ENCODE measurements at regions not wholly inside any gene's neighbourhood (a gene's known extent, or its start where the extent isn't known, plus 50 kb on each side); places are given as distances from the start of the nearest gene placed in this dataset.

DNA sequence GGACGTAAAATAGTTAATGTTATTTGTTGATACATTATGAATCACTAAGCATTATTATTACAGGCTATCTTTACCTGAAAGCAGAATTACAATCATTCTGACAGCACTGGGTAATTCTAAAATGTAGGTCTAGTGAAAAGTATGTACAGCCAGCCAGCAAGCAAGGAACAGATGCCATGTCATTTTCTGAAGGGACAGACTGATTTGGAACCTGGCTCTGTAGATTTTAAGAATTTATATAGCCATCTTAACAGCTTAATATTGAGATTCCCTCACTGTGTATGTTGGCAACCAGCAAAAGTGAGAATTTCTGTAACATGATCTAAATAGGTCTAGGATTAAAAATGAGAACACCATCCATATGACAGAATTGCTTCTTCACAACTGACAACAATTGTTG lies 359.4 kb downstream of the ZIC4 start:
- CTCF ChIA-PET (ENCODE audit: partially characterized antibody), result no interaction called here
- H3K4me1 Mint-ChIP-seq, result peaks cover 0 to 1% (median 0%) of the 10 kb centered on the region in 4 donors

DNA sequence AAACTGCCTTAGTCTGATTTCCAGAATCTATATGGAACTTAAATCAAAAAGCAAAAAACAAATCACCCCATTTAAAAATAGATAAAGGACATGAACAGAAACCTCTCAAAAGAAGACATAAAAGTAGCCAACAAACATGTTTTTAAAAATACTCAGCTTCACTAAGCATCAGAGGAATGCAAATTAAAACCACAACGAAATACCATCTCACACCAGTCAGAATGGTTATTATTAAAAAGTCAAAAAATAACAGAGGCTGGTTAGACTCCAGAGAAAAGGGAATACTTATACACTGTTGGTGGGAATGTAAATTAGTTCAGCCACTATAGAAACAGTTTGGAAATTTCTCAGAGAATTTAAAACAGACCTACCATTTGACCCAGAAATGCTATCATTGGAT lies 367.9 kb downstream of the ZIC4 start:
- H3K4me1 Mint-ChIP-seq, result no peaks in the 10 kb centered on the region
- Histone ChIP-seq H3K36me3 (ENCODE audit: insufficient read depth, low read length) (no peaks in the 10 kb centered on the region), H3K27me3 (ENCODE audit: insufficient read depth, low read length) (no peaks in the 10 kb centered on the region), H3K4me1 (ENCODE audit: insufficient read depth, low read length) (no peaks in the 10 kb centered on the region), H3K9me3 (ENCODE audit: control insufficient read depth in 1 of 2, low read length in 2 of 2) (peaks cover 0 to 4% of the 10 kb centered on the region in 2 donors), H3K4me3 (ENCODE audit: low read length in 2 of 2) (no peak overlapping the region), H3K27ac (ENCODE audit: low read depth, low read length) (no peak overlapping the region)
- H3K9me3 Mint-ChIP-seq, result peaks cover 0 to 12% (median 8%) of the 10 kb centered on the region in 8 donors
- ChIA-PET CTCF (ENCODE audit: partially characterized antibody) (no interaction called here), POLR2A (ENCODE audit: partially characterized antibody) (no interaction called here)
- intact Hi-C loops (cut with micrococcal nuclease), result no loop called here
- H3K4me3 Mint-ChIP-seq, result no peak overlapping the region
- no peaks in the 10 kb centered on the region for H3K36me3 Mint-ChIP-seq
- H3K27me3 Mint-ChIP-seq, result no peaks in the 10 kb centered on the region
- H3K27ac Mint-ChIP-seq, result no peak overlapping the region
- no peak for DNase-seq

More for the DNA sequence above, 359.4 kb downstream of the ZIC4 start:
- POLR2A ChIA-PET (ENCODE audit: partially characterized antibody), result no interaction called here
- H3K27me3 ChIP-seq (ENCODE audit: insufficient read depth, low read length), result no peaks in the 10 kb centered on the region
- no peaks in the 10 kb centered on the region for H3K9me3 ChIP-seq (ENCODE audit: control insufficient read depth in 1 of 2, low read length in 2 of 2)
- H3K36me3 ChIP-seq (ENCODE audit: insufficient read depth, low read length), result no peaks in the 10 kb centered on the region
- no peaks in the 10 kb centered on the region for H3K36me3 Mint-ChIP-seq
- DNase-seq, result no peak
- intact Hi-C loops (cut with micrococcal nuclease), result no loop called here
- H3K4me3 ChIP-seq (ENCODE audit: low read length in 2 of 2), result no peak overlapping the region
- peaks cover 2 to 24% (median 7%) of the 10 kb centered on the region in 8 donors for H3K9me3 Mint-ChIP-seq
- no peaks in the 10 kb centered on the region for H3K4me1 ChIP-seq (ENCODE audit: insufficient read depth, low read length)
- no peak overlapping the region for H3K4me3 Mint-ChIP-seq
- no peak overlapping the region for H3K27ac Mint-ChIP-seq
- no peaks in the 10 kb centered on the region for H3K27me3 Mint-ChIP-seq
- no peak overlapping the region for H3K27ac ChIP-seq (ENCODE audit: low read depth, low read length)

DNA sequence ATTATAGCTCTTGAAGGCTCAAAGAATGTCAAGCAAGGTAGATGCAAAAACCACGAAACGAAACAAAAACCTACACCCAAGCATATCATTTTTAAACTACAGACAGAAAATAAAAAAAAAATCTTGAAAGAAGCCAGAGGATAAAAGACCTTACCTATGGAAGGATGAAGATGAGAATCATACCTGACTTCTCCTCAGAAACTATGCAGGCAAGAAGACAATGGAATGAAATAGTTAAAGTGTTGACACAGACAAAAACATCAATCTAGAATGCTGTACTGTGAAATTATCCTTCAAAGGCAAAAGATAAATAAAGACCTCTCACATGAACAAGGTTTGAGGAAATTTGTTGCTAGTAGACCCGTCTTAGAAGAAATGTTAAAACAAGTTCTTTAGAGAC lies 372.0 kb downstream of the ZIC4 start:
- no peaks in the 10 kb centered on the region for H3K36me3 ChIP-seq (ENCODE audit: insufficient read depth, low read length)
- CTCF ChIA-PET (ENCODE audit: partially characterized antibody), result no interaction called here
- Mint-ChIP-seq H3K27ac (no peak overlapping the region), H3K27me3 (no peaks in the 10 kb centered on the region), H3K4me1 (no peaks in the 10 kb centered on the region), H3K4me3 (no peak overlapping the region), H3K36me3 (no peaks in the 10 kb centered on the region), H3K9me3 (peaks cover 0 to 18% (median 8%) of the 10 kb centered on the region in 8 donors)
- H3K27ac ChIP-seq (ENCODE audit: low read depth, low read length), result no peak overlapping the region
- intact Hi-C loops (cut with micrococcal nuclease), result no loop called here
- POLR2A ChIA-PET (ENCODE audit: partially characterized antibody), result no interaction called here
- H3K27me3 ChIP-seq (ENCODE audit: insufficient read depth, low read length), result no peaks in the 10 kb centered on the region
- H3K4me3 ChIP-seq (ENCODE audit: low read length in 2 of 2), result no peak overlapping the region
- no peak for DNase-seq
- H3K9me3 ChIP-seq (ENCODE audit: control insufficient read depth in 1 of 2, low read length in 2 of 2), result peaks cover 0 to 6% of the 10 kb centered on the region in 2 donors
- H3K4me1 ChIP-seq (ENCODE audit: insufficient read depth, low read length), result no peaks in the 10 kb centered on the region

DNA sequence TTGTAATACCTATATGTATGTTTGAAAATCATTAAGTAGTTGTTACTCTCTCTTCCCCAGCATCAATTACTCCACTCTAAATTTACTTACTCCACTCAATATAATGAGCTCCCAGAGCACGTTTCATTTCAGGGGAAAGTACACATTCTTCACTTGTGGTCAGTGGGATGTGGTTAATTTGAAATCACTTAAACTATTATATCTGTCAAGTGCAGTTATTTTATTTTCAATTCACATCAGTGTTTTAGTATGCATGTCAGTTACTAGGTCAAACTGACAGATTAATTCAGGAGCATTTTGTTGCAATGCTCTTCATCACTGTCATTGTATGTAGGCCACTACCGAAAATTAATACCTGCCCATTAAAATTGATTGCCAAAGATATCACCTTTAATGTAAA lies 376.1 kb downstream of the ZIC4 start:
- no peak overlapping the region for H3K4me3 Mint-ChIP-seq
- CTCF ChIA-PET (ENCODE audit: partially characterized antibody), result no interaction called here
- Histone ChIP-seq H3K4me1 (ENCODE audit: insufficient read depth, low read length) (no peaks in the 10 kb centered on the region), H3K27ac (ENCODE audit: low read depth, low read length) (no peak overlapping the region), H3K36me3 (ENCODE audit: insufficient read depth, low read length) (no peaks in the 10 kb centered on the region), H3K4me3 (ENCODE audit: low read length in 2 of 2) (no peak overlapping the region), H3K9me3 (ENCODE audit: control insufficient read depth in 1 of 2, low read length in 2 of 2) (peaks cover 0 to 4% of the 10 kb centered on the region in 2 donors), H3K27me3 (ENCODE audit: insufficient read depth, low read length) (no peaks in the 10 kb centered on the region)
- intact Hi-C loops (cut with micrococcal nuclease), result no loop called here
- H3K27ac Mint-ChIP-seq, result no peak overlapping the region
- POLR2A ChIA-PET (ENCODE audit: partially characterized antibody), result no interaction called here
- H3K4me1 Mint-ChIP-seq, result no peaks in the 10 kb centered on the region
- H3K36me3 Mint-ChIP-seq, result no peaks in the 10 kb centered on the region
- peaks cover 0 to 15% (median 12%) of the 10 kb centered on the region in 8 donors for H3K9me3 Mint-ChIP-seq
- no peaks in the 10 kb centered on the region for H3K27me3 Mint-ChIP-seq
- no peak for DNase-seq

DNA sequence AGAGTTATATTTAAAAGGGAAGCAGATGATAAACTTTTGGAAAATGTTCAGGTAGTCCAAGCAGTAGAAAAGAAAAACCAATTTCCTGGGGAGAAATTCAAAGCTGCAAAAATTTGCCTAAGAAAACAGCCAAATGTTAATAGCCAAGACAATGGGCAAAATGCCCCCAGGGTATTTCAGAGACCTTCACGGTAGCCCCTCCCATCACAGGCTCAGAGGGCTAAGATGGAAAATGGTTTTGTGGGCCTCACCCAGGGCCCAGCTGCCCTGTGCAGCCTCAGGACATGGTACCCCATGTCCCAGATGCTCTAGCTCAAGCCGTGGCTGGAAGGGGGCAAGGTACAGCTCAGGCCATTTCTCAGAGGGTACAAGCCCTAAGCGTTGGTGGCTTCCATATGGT lies 391.0 kb downstream of the ZIC4 start:
- no peaks in the 10 kb centered on the region for H3K4me1 Mint-ChIP-seq
- no peak for DNase-seq
- intact Hi-C loops (cut with micrococcal nuclease), result no loop called here
- H3K4me3 Mint-ChIP-seq, result no peak overlapping the region
- H3K27me3 Mint-ChIP-seq, result no peaks in the 10 kb centered on the region
- ChIA-PET POLR2A (ENCODE audit: partially characterized antibody) (no interaction called here), CTCF (ENCODE audit: partially characterized antibody) (no interaction called here)
- no peaks in the 10 kb centered on the region for H3K36me3 ChIP-seq (ENCODE audit: insufficient read depth, low read length)
- H3K9me3 ChIP-seq (ENCODE audit: control insufficient read depth in 1 of 2, low read length in 2 of 2), result no peaks in the 10 kb centered on the region
- no peaks in the 10 kb centered on the region for H3K27me3 ChIP-seq (ENCODE audit: insufficient read depth, low read length)
- H3K27ac ChIP-seq (ENCODE audit: low read depth, low read length), result no peak overlapping the region
- no peak overlapping the region for H3K27ac Mint-ChIP-seq
- H3K9me3 Mint-ChIP-seq, result peaks cover 0 to 28% (median 3%) of the 10 kb centered on the region in 8 donors
- H3K36me3 Mint-ChIP-seq, result no peaks in the 10 kb centered on the region
- no peak overlapping the region for H3K4me3 ChIP-seq (ENCODE audit: low read length in 2 of 2)
- H3K4me1 ChIP-seq (ENCODE audit: insufficient read depth, low read length), result no peaks in the 10 kb centered on the region

DNA sequence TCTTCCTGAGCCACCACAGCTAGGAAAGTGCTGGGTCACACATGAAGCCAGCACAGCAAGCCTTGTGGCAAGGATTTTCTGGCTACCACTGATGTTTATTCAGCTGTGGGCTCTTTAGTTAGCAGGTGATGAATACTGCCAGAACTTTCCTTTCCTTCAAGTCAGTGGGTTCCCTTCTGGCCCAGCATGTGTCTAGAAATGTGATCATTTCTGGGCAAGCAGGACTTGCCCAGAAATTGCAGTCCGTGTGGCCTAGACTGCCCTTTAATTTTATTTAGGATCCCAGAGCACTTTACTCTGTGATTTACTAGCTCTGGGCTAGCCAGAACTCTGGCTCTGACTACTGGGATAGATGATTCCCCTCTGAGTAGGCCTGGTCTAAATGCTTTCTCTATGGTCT lies 397.5 kb downstream of the ZIC4 start:
- no peaks in the 10 kb centered on the region for H3K4me1 Mint-ChIP-seq
- Histone ChIP-seq H3K9me3 (ENCODE audit: control insufficient read depth in 1 of 2, low read length in 2 of 2) (no peaks in the 10 kb centered on the region), H3K36me3 (ENCODE audit: insufficient read depth, low read length) (no peaks in the 10 kb centered on the region), H3K27ac (ENCODE audit: low read depth, low read length) (no peak overlapping the region), H3K27me3 (ENCODE audit: insufficient read depth, low read length) (no peaks in the 10 kb centered on the region), H3K4me3 (ENCODE audit: low read length in 2 of 2) (no peak overlapping the region), H3K4me1 (ENCODE audit: insufficient read depth, low read length) (no peaks in the 10 kb centered on the region)
- H3K4me3 Mint-ChIP-seq, result no peak overlapping the region
- intact Hi-C loops (cut with micrococcal nuclease), result no loop called here
- POLR2A ChIA-PET (ENCODE audit: partially characterized antibody), result no interaction called here
- H3K9me3 Mint-ChIP-seq, result peaks cover 0 to 23% (median 7%) of the 10 kb centered on the region in 8 donors
- H3K36me3 Mint-ChIP-seq, result no peaks in the 10 kb centered on the region
- CTCF ChIA-PET (ENCODE audit: partially characterized antibody), result no interaction called here
- no peak overlapping the region for H3K27ac Mint-ChIP-seq
- no peaks in the 10 kb centered on the region for H3K27me3 Mint-ChIP-seq
- no peak for DNase-seq

DNA sequence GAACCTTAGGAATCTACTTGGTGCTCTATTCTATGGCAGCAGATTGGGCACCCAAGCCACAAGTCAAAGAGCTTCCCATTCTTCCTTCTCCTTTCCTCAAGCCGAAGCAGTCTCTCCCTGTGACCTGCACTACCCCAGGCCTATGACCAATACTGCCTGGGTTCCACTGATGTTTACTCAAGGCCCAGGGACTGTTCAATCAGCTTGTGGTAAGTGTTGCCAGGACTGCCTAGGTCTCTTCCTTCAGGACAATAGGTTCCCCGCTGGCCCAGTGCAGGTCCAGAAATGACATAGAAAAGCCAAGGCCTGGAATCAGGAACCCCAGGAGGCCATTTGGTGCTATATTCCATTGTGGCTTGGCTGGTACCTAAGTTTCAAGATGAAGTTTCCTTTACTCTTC lies 397.9 kb downstream of the ZIC4 start:
- H3K27me3 Mint-ChIP-seq, result no peaks in the 10 kb centered on the region
- H3K27me3 ChIP-seq (ENCODE audit: insufficient read depth, low read length), result no peaks in the 10 kb centered on the region
- H3K9me3 Mint-ChIP-seq, result peaks cover 0 to 23% (median 7%) of the 10 kb centered on the region in 8 donors
- H3K9me3 ChIP-seq (ENCODE audit: control insufficient read depth in 1 of 2, low read length in 2 of 2), result no peaks in the 10 kb centered on the region
- CTCF ChIA-PET (ENCODE audit: partially characterized antibody), result no interaction called here
- intact Hi-C loops (cut with micrococcal nuclease), result no loop called here
- no peaks in the 10 kb centered on the region for H3K4me1 ChIP-seq (ENCODE audit: insufficient read depth, low read length)
- H3K36me3 ChIP-seq (ENCODE audit: insufficient read depth, low read length), result no peaks in the 10 kb centered on the region
- H3K27ac Mint-ChIP-seq, result no peak overlapping the region
- no peaks in the 10 kb centered on the region for H3K36me3 Mint-ChIP-seq
- no peaks in the 10 kb centered on the region for H3K4me1 Mint-ChIP-seq
- H3K4me3 Mint-ChIP-seq, result no peak overlapping the region
- DNase-seq, result no peak
- POLR2A ChIA-PET (ENCODE audit: partially characterized antibody), result no interaction called here
- H3K4me3 ChIP-seq (ENCODE audit: low read length in 2 of 2), result no peak overlapping the region
- no peak overlapping the region for H3K27ac ChIP-seq (ENCODE audit: low read depth, low read length)

DNA sequence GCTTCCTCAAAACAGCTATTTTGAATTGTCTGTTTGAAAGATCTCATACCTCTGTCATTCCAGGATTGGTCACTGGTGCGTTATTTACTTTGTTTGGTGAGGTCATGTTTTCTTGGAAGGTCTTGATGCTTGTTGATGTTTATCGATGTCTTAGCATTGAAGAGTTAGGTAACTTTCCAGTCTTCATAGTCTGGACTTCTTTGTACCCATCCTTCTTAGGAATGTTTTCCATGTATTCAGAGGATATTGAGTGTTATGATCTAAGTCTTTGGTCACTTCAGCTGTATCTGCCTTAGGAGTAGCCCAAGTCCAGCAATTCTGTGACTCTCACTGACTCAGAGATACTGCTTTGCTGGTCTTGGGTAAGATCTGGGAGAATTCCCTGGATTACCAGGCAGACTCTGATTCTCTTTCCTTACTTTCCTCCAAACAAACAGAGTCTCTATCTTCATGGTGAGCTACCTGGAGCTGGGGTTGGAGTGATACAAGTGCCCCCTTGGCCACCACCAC lies 398.6 kb downstream of the ZIC4 start:
- intact Hi-C loops (cut with micrococcal nuclease), result no loop called here
- H3K27ac ChIP-seq (ENCODE audit: low read depth, low read length), result no peak overlapping the region
- CTCF ChIA-PET (ENCODE audit: partially characterized antibody), result no interaction called here
- no peaks in the 10 kb centered on the region for H3K27me3 Mint-ChIP-seq
- H3K4me3 ChIP-seq (ENCODE audit: low read length in 2 of 2), result no peak overlapping the region
- DNase-seq, result no peak
- H3K36me3 ChIP-seq (ENCODE audit: insufficient read depth, low read length), result no peaks in the 10 kb centered on the region
- H3K4me1 ChIP-seq (ENCODE audit: insufficient read depth, low read length), result no peaks in the 10 kb centered on the region
- H3K27ac Mint-ChIP-seq, result no peak overlapping the region
- no peaks in the 10 kb centered on the region for H3K4me1 Mint-ChIP-seq
- H3K9me3 Mint-ChIP-seq, result peaks cover 0 to 19% (median 7%) of the 10 kb centered on the region in 8 donors
- H3K36me3 Mint-ChIP-seq, result no peaks in the 10 kb centered on the region
- POLR2A ChIA-PET (ENCODE audit: partially characterized antibody), result no interaction called here
- H3K9me3 ChIP-seq (ENCODE audit: control insufficient read depth in 1 of 2, low read length in 2 of 2), result no peaks in the 10 kb centered on the region
- H3K27me3 ChIP-seq (ENCODE audit: insufficient read depth, low read length), result no peaks in the 10 kb centered on the region
- no peak overlapping the region for H3K4me3 Mint-ChIP-seq

All from CD4-positive, alpha-beta memory T cell (primary cell).